OCI-LY7 (cell line): ENCODE measurements at regions not wholly inside any gene's neighbourhood (a gene's known extent, or its start where the extent isn't known, plus 50 kb on each side); places are given as distances from the start of the nearest gene placed in this dataset.

Experiments used
- BruUV-seq: library from RNA; stranded (reverse); fragments of 400-500 nt; replicated peaks from 2 replicates; lab custom pipeline; 2021; lab: Mats Ljungman, UMichigan
- CTCF ChIA-PET: fragments of 300-600 bp; sonication (Branson Sonifier 250); formaldehyde crosslinking; loops from one replicate; lab custom pipeline; 2022; ENCODE audit warnings: antibody characterized with exemption; ENCODE audit not compliant: unreplicated experiment; lab: Charles Lee
- POLR2A ChIA-PET: fragments of 300-600 bp; sonication (Branson Sonifier 250); formaldehyde crosslinking; loops from one replicate; lab custom pipeline; 2022; ENCODE audit warnings: antibody characterized with exemption; lab: Charles Lee
- DNase-seq: peaks from one replicate; pipeline ENCODE4 v3.0.0-alpha.2; 2015; ENCODE audit warnings: low spot score
- H2AFZ ChIP-seq: fragments of 200-600 bp; sonication (generic), shearing (Covaris generic); 2 replicates; pipeline ENCODE4 v1.6.1; 2014; ENCODE audit warnings: mild to moderate bottlenecking, antibody characterized with exemption, low read length, moderate library complexity
- H3K27ac ChIP-seq: fragments of 200-600 bp; sonication (generic); 2 replicates; pipeline ENCODE4 v1.5.1; 2014; ENCODE audit warnings: mixed run types, low read depth, mild to moderate bottlenecking, moderate library complexity, low read length, inconsistent platforms; ENCODE audit not compliant: poor library complexity, severe bottlenecking
- H3K36me3 ChIP-seq: fragments of 200-600 bp; sonication (generic); 2 replicates; pipeline ENCODE4 v1.6.1; 2014; ENCODE audit warnings: mild to moderate bottlenecking, antibody characterized with exemption, low read length, moderate library complexity, mixed read lengths; ENCODE audit not compliant: insufficient read depth
- H3K4me1 ChIP-seq: fragments of 200-600 bp; sonication (generic); 2 replicates; pipeline ENCODE4 v1.5.1; 2014; ENCODE audit warnings: mild to moderate bottlenecking, low read length; ENCODE audit not compliant: insufficient read depth, poor library complexity, severe bottlenecking
- H3K4me2 ChIP-seq: fragments of 200-600 bp; sonication (generic); 2 replicates; pipeline ENCODE4 v1.6.1; 2014; ENCODE audit warnings: mild to moderate bottlenecking, low read length
- H3K4me3 ChIP-seq: fragments of 200-600 bp; sonication (generic); 2 replicates; pipeline ENCODE4 v1.5.1; 2014; ENCODE audit warnings: mild to moderate bottlenecking, low read depth, low read length; ENCODE audit not compliant: poor library complexity, severe bottlenecking
- H3K79me2 ChIP-seq: fragments of 200-600 bp; sonication (generic); 2 replicates; pipeline ENCODE4 v1.6.1; 2016; ENCODE audit warnings: low read depth, mild to moderate bottlenecking, low read length, moderate library complexity, mixed read lengths; ENCODE audit not compliant: insufficient read depth
- H3K9me2 ChIP-seq: fragments of 200-600 bp; sonication (generic); 2 replicates; pipeline ENCODE4 v1.6.1; 2016; ENCODE audit warnings: mild to moderate bottlenecking, low read length, mixed read lengths; ENCODE audit not compliant: insufficient read depth
- H3K9me3 ChIP-seq: fragments of 200-600 bp; sonication (generic); 2 replicates; pipeline ENCODE4 v1.6.1; 2014; ENCODE audit warnings: mild to moderate bottlenecking, mixed run types, low read length, mixed read lengths
- H4K20me1 ChIP-seq: fragments of 200-600 bp; sonication (generic); 2 replicates; pipeline ENCODE4 v1.6.1; 2014; ENCODE audit warnings: mild to moderate bottlenecking, antibody characterized with exemption, low read length, moderate library complexity, mixed read lengths; ENCODE audit not compliant: insufficient read depth
- CTCF ChIP-seq: fragments of 200-600 bp; sonication (generic); conservative IDR thresholded peaks from 2 replicates; pipeline ENCODE4 v1.5.1; 2014; ENCODE audit warnings: mild to moderate bottlenecking, antibody characterized with exemption, low read length, moderate library complexity, mixed read lengths
- EZH2phosphoT487 ChIP-seq: fragments of 200-600 bp; sonication (generic); IDR thresholded peaks from 2 replicates; pipeline ENCODE4 v1.6.1; 2018; ENCODE audit warnings: low read depth, borderline replicate concordance, mild to moderate bottlenecking, mixed run types, antibody characterized with exemption, low read length, moderate library complexity, mixed read lengths
- intact Hi-C: fragments of 100-400 bp; cut with micrococcal nuclease; formaldehyde crosslinking; loops from one replicate; pipeline ENCODE4 v1.10.0; 2022; ENCODE audit not compliant: unreplicated experiment

- Histone ChIP-seq H3K27ac (no peak overlapping the region), H2AFZ (no peak overlapping the region), H3K9me3 (no peaks in the 10 kb centered on the region), H3K79me2 (no peaks in the 10 kb centered on the region), H3K4me2 (no peak overlapping the region), H3K4me3 (no peak overlapping the region), H3K36me3 (no peaks in the 10 kb centered on the region), H3K4me1 (no peaks in the 10 kb centered on the region), H4K20me1 (no peaks in the 10 kb centered on the region), H3K9me2 (no peaks in the 10 kb centered on the region)
- DNase-seq, result no peak
- ChIA-PET POLR2A (no interaction called here), CTCF (no interaction called here)
- intact Hi-C loops, result no loop called here
- TF ChIP-seq EZH2phosphoT487 (no peak), CTCF (no peak)
- BruUV-seq, result no TSS peak
Observed at GRCh38 chr2:60097298-60097697, 456.2 kb downstream of the BCL11A start.

DNA sequence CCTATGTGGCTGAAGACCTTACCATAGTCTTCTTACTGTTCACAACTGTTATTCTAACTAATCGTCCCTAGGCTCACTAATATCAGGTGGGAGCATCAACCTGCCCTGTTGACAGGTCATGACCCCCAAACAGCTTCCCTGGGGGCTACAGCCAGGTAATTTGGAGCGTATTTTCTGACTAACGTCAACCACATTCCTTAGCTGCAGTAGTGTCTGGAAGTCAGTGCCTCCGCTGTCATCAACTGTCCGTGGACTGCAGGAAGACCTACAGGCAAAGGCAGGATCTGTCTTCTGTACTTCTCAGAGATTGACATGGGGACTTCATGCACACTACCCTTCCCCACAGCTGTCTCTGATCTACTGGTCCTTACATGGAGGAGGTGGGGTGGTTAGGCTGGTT is 456.9 kb downstream of the BCL11A start:
- H3K9me2 ChIP-seq, result no peaks in the 10 kb centered on the region
- no peaks in the 10 kb centered on the region for H3K36me3 ChIP-seq
- no peak overlapping the region for H3K4me2 ChIP-seq
- no peaks in the 10 kb centered on the region for H3K9me3 ChIP-seq
- CTCF ChIA-PET, result no interaction called here
- POLR2A ChIA-PET, result no interaction called here
- no peak overlapping the region for H3K27ac ChIP-seq
- no peaks in the 10 kb centered on the region for H4K20me1 ChIP-seq
- intact Hi-C loops, result no loop called here
- BruUV-seq, result no TSS peak
- no peak for DNase-seq
- H2AFZ ChIP-seq, result no peak overlapping the region
- H3K4me3 ChIP-seq, result no peak overlapping the region
- TF ChIP-seq CTCF (no peak), EZH2phosphoT487 (no peak)
- no peaks in the 10 kb centered on the region for H3K4me1 ChIP-seq
- no peaks in the 10 kb centered on the region for H3K79me2 ChIP-seq

- no peaks in the 10 kb centered on the region for H3K36me3 ChIP-seq
- ChIA-PET POLR2A (no interaction called here), CTCF (no interaction called here)
- no peak for TF ChIP-seq EZH2phosphoT487
- no peak for TF ChIP-seq CTCF
- no peaks in the 10 kb centered on the region for H3K9me2 ChIP-seq
- H3K27ac ChIP-seq, result no peak overlapping the region
- no peak overlapping the region for H3K4me2 ChIP-seq
- DNase-seq, result no peak
- H3K79me2 ChIP-seq, result no peaks in the 10 kb centered on the region
- no peaks in the 10 kb centered on the region for H4K20me1 ChIP-seq
- H3K4me3 ChIP-seq, result no peak overlapping the region
- no TSS peak for BruUV-seq
- intact Hi-C loops, result no loop called here
- H3K4me1 ChIP-seq, result no peaks in the 10 kb centered on the region
- H2AFZ ChIP-seq, result no peak overlapping the region
- no peaks in the 10 kb centered on the region for H3K9me3 ChIP-seq
Observed at GRCh38 chr2:60095903-60096302, 457.6 kb downstream of the BCL11A start.
